Lower leg skin (tissue), 4 donors: ENCODE measurements at regions not wholly inside any gene's neighbourhood (a gene's known extent, or its start where the extent isn't known, plus 50 kb on each side); places are given as distances from the start of the nearest gene placed in this dataset.

Source experiments
- DNase-seq, 2 donors: peaks; one replicate each; pipeline ENCODE4 v3.0.0-alpha.2; 2019; ENCODE audit warnings: low spot score in 2 of 2
- H3K4me3 ChIP-seq: fragments of 200-600 bp; sonication (generic); 2 replicates; pipeline ENCODE4 v1.5.1; 2017; ENCODE audit warnings: mild to moderate bottlenecking, low read depth; ENCODE audit not compliant: poor library complexity, severe bottlenecking
- POLR2A ChIP-seq, 2 donors: fragments of 450-650 bp; IDR thresholded peaks; one replicate each; pipeline ENCODE4 v1.6.1; 2016 to 2017; ENCODE audit warnings: antibody characterized with exemption in 2 of 2, mild to moderate bottlenecking in 1 of 2, moderate library complexity in 1 of 2
- WGBS, 2 donors: methylation state at CpG; one replicate each; pipeline ENCODE4 v1.1.5; 2018; 5-methylcytosine and 5-hydroxymethylcytosine counted together
- intact Hi-C: fragments of 100-400 bp; cut with DNase I; formaldehyde crosslinking; loops from one replicate; pipeline ENCODE4 v1.15.0; 2023; ENCODE audit warnings: low total_unique reads
- TF ChIP-seq, protein P1 (sequence below), 3 donors: fragments of 450-650 bp; IDR thresholded peaks; one replicate each; pipeline ENCODE4 v1.5.1; 2016; ENCODE audit warnings: antibody characterized with exemption in 3 of 3, mild to moderate bottlenecking in 3 of 3, moderate library complexity in 2 of 3

- WGBS, 2 donors = 59 to 60% methylated on average over 3 of the region's 3 CpGs
- intact Hi-C loops = no loop called here
- no peak for TF ChIP-seq POLR2A (IDR thresholded peaks at IDR 0.05)
- TF ChIP-seq, protein P1, sequence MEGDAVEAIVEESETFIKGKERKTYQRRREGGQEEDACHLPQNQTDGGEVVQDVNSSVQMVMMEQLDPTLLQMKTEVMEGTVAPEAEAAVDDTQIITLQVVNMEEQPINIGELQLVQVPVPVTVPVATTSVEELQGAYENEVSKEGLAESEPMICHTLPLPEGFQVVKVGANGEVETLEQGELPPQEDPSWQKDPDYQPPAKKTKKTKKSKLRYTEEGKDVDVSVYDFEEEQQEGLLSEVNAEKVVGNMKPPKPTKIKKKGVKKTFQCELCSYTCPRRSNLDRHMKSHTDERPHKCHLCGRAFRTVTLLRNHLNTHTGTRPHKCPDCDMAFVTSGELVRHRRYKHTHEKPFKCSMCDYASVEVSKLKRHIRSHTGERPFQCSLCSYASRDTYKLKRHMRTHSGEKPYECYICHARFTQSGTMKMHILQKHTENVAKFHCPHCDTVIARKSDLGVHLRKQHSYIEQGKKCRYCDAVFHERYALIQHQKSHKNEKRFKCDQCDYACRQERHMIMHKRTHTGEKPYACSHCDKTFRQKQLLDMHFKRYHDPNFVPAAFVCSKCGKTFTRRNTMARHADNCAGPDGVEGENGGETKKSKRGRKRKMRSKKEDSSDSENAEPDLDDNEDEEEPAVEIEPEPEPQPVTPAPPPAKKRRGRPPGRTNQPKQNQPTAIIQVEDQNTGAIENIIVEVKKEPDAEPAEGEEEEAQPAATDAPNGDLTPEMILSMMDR (IDR thresholded peaks at IDR 0.05) = no peak
- no peak for DNase-seq
- no peak overlapping the region for H3K4me3 ChIP-seq
Measured at GRCh38 chr6:6775074-6775473, 186.6 kb downstream of the LY86 start.

DNA sequence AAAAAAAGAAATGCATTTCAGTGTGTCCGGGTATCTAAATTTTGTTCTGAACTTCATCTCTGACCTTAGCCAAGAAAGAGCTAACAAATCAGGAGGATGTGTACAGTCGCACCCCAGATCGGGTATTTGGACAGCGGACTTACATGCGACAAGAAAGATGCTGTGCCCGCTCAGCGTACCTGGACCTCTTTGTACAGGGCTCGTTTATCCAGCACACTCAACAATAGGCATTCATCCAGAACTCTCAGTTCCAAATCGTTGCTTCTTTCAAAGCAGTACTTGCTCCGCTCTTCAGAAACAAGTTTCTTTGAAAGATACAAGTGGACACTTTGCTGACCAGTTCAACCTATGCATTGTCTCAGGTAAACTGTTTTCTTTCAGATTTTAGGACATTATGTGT lies 191.7 kb downstream of the LY86 start:
- WGBS, 2 donors = 90 to 93% methylated on average over 10 of the region's 10 CpGs
- TF ChIP-seq, protein P1 (IDR thresholded peaks at IDR 0.05) = no peak
- no peak for TF ChIP-seq POLR2A (IDR thresholded peaks at IDR 0.05)
- H3K4me3 ChIP-seq = no peak overlapping the region
- no peak for DNase-seq
- intact Hi-C loops = no loop called here

- no peak for DNase-seq
- no peak overlapping the region for H3K4me3 ChIP-seq
- intact Hi-C loops = no loop called here
- 16 to 17% methylated on average over 3 of the region's 3 CpGs for WGBS, 2 donors
- TF ChIP-seq POLR2A (IDR thresholded peaks at IDR 0.05) = no peak
- TF ChIP-seq, protein P1 (IDR thresholded peaks at IDR 0.05) = no peak
Measured at GRCh38 chr6:6781172-6781872, 192.8 kb downstream of the LY86 start.

- DNase-seq = no peak
- intact Hi-C loops = no loop called here
- no peak for TF ChIP-seq POLR2A (IDR thresholded peaks at IDR 0.05)
- TF ChIP-seq, protein P1 (IDR thresholded peaks at IDR 0.05) = no peak
- no peak overlapping the region for H3K4me3 ChIP-seq
Measured at GRCh38 chr6:6781873-6782227, 193.3 kb downstream of the LY86 start.

- 93 to 98% methylated on average over 2 of the region's 2 CpGs for WGBS, 2 donors
- intact Hi-C loops = no loop called here
- DNase-seq = no peak
- H3K4me3 ChIP-seq = no peak overlapping the region
- TF ChIP-seq POLR2A (IDR thresholded peaks at IDR 0.05) = no peak
- TF ChIP-seq, protein P1 (IDR thresholded peaks at IDR 0.05) = no peak
Measured at GRCh38 chr6:6783721-6784120, 195.2 kb downstream of the LY86 start.
